HL-60 (cell line): ENCODE measurements at regions not wholly inside any gene's neighbourhood (a gene's known extent, or its start where the extent isn't known, plus 50 kb on each side); places are given as distances from the start of the nearest gene placed in this dataset.

Source experiments
- DNase-seq, 2 experiments: peaks; one replicate each; pipeline ENCODE4 v3.0.0-alpha.2; 2010 to 2020; ENCODE audit warnings: low read depth in 1 of 2, low spot score in 1 of 2
- H3K27ac ChIP-seq: fragments of 250-450 bp; sonication (Bioruptor Pico); replicated peaks from 2 replicates; pipeline ENCODE4 v1.5.1; 2020; ENCODE audit warnings: mild to moderate bottlenecking, moderate library complexity
- H3K27me3 ChIP-seq: fragments of 250-450 bp; sonication (Bioruptor Pico); 2 replicates; pipeline ENCODE4 v1.5.1; 2021; ENCODE audit warnings: mild to moderate bottlenecking, moderate library complexity; ENCODE audit not compliant: insufficient read depth, poor library complexity, severe bottlenecking
- H3K4me3 ChIP-seq: replicated peaks from 2 replicates; pipeline ENCODE4 v1.5.1; 2011; ENCODE audit warnings: mild to moderate bottlenecking, control low read depth, low read length; ENCODE audit not compliant: insufficient read depth
- GABPA ChIP-seq: IDR thresholded peaks from 2 replicates; pipeline ENCODE4 v1.6.1; 2012; ENCODE audit warnings: low read depth
- POLR2AphosphoS5 ChIP-seq: IDR thresholded peaks from 2 replicates; pipeline ENCODE4 v1.6.1; 2012; ENCODE audit warnings: low read depth
- SPI1 ChIP-seq: IDR thresholded peaks from 2 replicates; pipeline ENCODE4 v1.6.1; 2012; ENCODE audit warnings: low read depth, mild to moderate bottlenecking, borderline replicate concordance
- TF ChIP-seq, protein P1 (sequence below): IDR thresholded peaks from one replicate; pipeline ENCODE4 v1.5.1; 2011; ENCODE audit warnings: low read length, control low read depth, inconsistent platforms; ENCODE audit not compliant: insufficient read depth
- TF ChIP-seq, protein P2 (sequence below): IDR thresholded peaks from 2 replicates; pipeline ENCODE4 v1.6.1; 2012; ENCODE audit warnings: low read depth; ENCODE audit not compliant: insufficient replicate concordance

DNA sequence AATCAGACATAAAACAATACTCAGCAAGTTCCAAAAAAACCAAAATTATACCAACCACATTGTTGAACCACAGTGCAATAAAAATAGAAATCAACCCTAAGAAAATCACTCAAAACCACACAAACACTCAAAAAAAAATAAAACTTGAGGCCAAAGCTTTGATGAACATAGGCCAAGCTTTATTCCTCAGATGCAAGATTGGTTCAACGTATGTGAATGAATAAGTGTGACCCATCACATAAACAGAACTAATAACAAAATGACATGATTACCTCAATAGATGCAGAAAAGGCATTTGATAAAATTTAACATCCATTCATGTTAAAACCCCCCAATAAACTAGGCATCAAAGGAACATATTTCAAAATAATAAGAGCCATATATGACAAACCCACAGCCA, 506.1 kb upstream of the FZD8 start:
- no peak for TF ChIP-seq SPI1
- no peak for TF ChIP-seq GABPA
- no peak for TF ChIP-seq POLR2AphosphoS5
- TF ChIP-seq, protein P1, sequence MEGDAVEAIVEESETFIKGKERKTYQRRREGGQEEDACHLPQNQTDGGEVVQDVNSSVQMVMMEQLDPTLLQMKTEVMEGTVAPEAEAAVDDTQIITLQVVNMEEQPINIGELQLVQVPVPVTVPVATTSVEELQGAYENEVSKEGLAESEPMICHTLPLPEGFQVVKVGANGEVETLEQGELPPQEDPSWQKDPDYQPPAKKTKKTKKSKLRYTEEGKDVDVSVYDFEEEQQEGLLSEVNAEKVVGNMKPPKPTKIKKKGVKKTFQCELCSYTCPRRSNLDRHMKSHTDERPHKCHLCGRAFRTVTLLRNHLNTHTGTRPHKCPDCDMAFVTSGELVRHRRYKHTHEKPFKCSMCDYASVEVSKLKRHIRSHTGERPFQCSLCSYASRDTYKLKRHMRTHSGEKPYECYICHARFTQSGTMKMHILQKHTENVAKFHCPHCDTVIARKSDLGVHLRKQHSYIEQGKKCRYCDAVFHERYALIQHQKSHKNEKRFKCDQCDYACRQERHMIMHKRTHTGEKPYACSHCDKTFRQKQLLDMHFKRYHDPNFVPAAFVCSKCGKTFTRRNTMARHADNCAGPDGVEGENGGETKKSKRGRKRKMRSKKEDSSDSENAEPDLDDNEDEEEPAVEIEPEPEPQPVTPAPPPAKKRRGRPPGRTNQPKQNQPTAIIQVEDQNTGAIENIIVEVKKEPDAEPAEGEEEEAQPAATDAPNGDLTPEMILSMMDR = no peak
- TF ChIP-seq, protein P2, sequence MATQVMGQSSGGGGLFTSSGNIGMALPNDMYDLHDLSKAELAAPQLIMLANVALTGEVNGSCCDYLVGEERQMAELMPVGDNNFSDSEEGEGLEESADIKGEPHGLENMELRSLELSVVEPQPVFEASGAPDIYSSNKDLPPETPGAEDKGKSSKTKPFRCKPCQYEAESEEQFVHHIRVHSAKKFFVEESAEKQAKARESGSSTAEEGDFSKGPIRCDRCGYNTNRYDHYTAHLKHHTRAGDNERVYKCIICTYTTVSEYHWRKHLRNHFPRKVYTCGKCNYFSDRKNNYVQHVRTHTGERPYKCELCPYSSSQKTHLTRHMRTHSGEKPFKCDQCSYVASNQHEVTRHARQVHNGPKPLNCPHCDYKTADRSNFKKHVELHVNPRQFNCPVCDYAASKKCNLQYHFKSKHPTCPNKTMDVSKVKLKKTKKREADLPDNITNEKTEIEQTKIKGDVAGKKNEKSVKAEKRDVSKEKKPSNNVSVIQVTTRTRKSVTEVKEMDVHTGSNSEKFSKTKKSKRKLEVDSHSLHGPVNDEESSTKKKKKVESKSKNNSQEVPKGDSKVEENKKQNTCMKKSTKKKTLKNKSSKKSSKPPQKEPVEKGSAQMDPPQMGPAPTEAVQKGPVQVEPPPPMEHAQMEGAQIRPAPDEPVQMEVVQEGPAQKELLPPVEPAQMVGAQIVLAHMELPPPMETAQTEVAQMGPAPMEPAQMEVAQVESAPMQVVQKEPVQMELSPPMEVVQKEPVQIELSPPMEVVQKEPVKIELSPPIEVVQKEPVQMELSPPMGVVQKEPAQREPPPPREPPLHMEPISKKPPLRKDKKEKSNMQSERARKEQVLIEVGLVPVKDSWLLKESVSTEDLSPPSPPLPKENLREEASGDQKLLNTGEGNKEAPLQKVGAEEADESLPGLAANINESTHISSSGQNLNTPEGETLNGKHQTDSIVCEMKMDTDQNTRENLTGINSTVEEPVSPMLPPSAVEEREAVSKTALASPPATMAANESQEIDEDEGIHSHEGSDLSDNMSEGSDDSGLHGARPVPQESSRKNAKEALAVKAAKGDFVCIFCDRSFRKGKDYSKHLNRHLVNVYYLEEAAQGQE = no peak
- no peak overlapping the region for H3K27ac ChIP-seq
- H3K27me3 ChIP-seq = no peaks in the 10 kb centered on the region
- DNase-seq = no peak
- H3K4me3 ChIP-seq = no peak overlapping the region

DNA sequence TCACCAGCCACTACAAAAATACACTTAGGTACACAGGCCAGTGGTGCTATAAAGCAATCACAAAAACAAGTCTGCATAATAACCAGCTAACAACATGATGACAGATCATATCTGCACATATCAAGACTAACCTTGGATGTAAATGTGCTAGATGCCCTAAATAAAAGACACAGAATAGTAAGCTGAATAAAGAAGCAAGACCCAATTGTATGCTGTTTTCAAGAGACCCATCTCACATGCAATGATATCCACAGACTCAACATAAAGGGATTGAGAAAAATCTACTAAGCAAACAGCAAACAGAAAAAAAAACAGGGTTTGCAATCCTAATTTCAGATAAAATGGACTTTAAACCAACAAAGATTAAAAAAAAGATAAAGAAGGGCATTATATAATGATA, 505.4 kb upstream of the FZD8 start:
- Histone ChIP-seq H3K27ac (no peak overlapping the region), H3K4me3 (no peak overlapping the region), H3K27me3 (no peaks in the 10 kb centered on the region)
- DNase-seq = no peak
- TF ChIP-seq GABPA (no peak), SPI1 (no peak), POLR2AphosphoS5 (no peak)
- TF ChIP-seq, protein P2 = no peak
- TF ChIP-seq, protein P1 = no peak

DNA sequence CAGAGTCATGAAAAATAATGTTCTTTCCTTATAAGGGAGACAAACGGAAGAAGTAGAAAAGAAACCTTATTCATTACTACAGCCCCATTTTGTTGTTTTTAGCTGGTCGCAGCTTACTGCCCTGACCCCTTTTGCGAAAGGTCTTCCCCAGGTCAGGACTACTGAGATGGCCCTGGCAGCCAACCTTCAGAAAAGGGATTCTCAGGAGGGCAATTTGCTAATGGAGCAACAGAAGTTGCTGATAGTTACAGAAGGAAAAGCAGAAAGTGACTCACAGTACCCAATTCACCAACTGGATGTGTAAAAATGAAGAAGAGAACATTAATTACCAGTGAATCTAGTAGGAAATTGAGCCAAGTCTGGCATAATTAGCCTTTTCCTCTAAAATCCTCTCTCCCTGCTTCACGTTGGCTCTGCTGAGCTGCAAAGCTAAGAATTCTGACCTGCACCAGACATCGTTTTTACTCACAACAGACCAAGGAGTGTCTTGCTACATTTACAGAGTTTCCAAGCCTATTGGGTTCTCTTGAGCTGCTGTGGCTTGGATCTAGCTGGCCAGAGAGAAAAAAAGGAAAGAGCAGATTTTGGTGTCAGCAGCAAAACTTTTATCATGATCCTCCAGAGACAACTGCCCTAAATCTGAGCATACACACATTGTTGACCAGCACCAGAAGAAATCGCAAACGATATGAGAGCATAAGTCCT, 499.9 kb upstream of the FZD8 start:
- no peak for DNase-seq
- TF ChIP-seq, protein P1 = no peak
- TF ChIP-seq, protein P2 = no peak
- no peak for TF ChIP-seq SPI1
- no peak for TF ChIP-seq GABPA
- TF ChIP-seq POLR2AphosphoS5 = no peak

More for the DNA sequence above, 499.9 kb upstream of the FZD8 start:
- Histone ChIP-seq H3K27me3 (no peaks in the 10 kb centered on the region), H3K27ac (no peak overlapping the region), H3K4me3 (no peak overlapping the region)
